Astrocyte (in vitro differentiated cells and primary cell): ENCODE measurements at regions not wholly inside any gene's neighbourhood (a gene's known extent, or its start where the extent isn't known, plus 50 kb on each side); places are given as distances from the start of the nearest gene placed in this dataset.

Source experiments
- CTCF ChIP-seq: IDR thresholded peaks from 2 replicates; pipeline ENCODE4 v1.5.1; 2011; ENCODE audit warnings: low read depth, mild to moderate bottlenecking, inconsistent platforms, low read length, moderate library complexity; ENCODE audit not compliant: insufficient read depth
- EZH2 ChIP-seq: IDR thresholded peaks from 2 replicates; pipeline ENCODE4 v1.6.1; 2012; ENCODE audit warnings: mild to moderate bottlenecking, low read length, inconsistent platforms; ENCODE audit not compliant: insufficient read depth

GRCh38 chr10:91120348-91120747, 100.1 kb upstream of the PCGF5 start:
- TF ChIP-seq CTCF (no peak), EZH2 (no peak)
